ENCODE measurements at regions not wholly inside any gene's neighbourhood (a gene's known extent, or its start where the extent isn't known, plus 50 kb on each side); places are given as distances from the start of the nearest gene placed in this dataset.

DNA sequence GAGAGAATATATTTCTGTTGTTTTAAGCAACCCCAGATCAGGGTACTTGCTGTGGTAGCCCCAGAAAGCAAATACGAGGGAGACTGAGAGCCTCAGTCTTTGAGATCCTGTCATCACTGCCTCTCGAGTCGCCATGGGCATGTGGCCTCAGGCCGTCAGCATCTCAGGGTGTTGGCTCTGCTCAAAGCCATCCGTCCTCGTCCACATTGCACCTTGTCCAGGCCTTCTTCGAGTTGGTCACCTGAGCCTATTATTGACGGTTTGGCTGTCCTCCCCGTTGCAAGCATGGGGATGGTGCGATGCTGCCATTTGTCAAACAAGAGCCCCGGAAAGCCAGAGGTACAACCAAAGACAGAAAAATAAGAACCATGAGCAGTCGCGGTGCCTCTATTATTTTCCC is 136.9 kb downstream of the IRF8 start:
- TF ChIP-seq, protein P1, sequence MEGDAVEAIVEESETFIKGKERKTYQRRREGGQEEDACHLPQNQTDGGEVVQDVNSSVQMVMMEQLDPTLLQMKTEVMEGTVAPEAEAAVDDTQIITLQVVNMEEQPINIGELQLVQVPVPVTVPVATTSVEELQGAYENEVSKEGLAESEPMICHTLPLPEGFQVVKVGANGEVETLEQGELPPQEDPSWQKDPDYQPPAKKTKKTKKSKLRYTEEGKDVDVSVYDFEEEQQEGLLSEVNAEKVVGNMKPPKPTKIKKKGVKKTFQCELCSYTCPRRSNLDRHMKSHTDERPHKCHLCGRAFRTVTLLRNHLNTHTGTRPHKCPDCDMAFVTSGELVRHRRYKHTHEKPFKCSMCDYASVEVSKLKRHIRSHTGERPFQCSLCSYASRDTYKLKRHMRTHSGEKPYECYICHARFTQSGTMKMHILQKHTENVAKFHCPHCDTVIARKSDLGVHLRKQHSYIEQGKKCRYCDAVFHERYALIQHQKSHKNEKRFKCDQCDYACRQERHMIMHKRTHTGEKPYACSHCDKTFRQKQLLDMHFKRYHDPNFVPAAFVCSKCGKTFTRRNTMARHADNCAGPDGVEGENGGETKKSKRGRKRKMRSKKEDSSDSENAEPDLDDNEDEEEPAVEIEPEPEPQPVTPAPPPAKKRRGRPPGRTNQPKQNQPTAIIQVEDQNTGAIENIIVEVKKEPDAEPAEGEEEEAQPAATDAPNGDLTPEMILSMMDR (IDR thresholded peaks at IDR 0.05; ENCODE audit: partially characterized antibody, unreplicated experiment), result no peak
- Mint-ChIP-seq H3K27ac (ENCODE audit: unreplicated experiment) (no peak overlapping the region), H3K4me1 (ENCODE audit: low read depth, unreplicated experiment) (peaks cover 15% of the 10 kb centered on the region), H3K9me3 (ENCODE audit: unreplicated experiment) (peaks cover 4% of the 10 kb centered on the region), H3K4me3 (ENCODE audit: unreplicated experiment) (no peak overlapping the region), H3K27me3 (ENCODE audit: unreplicated experiment) (peaks cover 2% of the 10 kb centered on the region), H3K36me3 (ENCODE audit: unreplicated experiment) (peaks cover 4% of the 10 kb centered on the region)
- no peak for DNase-seq

DNA sequence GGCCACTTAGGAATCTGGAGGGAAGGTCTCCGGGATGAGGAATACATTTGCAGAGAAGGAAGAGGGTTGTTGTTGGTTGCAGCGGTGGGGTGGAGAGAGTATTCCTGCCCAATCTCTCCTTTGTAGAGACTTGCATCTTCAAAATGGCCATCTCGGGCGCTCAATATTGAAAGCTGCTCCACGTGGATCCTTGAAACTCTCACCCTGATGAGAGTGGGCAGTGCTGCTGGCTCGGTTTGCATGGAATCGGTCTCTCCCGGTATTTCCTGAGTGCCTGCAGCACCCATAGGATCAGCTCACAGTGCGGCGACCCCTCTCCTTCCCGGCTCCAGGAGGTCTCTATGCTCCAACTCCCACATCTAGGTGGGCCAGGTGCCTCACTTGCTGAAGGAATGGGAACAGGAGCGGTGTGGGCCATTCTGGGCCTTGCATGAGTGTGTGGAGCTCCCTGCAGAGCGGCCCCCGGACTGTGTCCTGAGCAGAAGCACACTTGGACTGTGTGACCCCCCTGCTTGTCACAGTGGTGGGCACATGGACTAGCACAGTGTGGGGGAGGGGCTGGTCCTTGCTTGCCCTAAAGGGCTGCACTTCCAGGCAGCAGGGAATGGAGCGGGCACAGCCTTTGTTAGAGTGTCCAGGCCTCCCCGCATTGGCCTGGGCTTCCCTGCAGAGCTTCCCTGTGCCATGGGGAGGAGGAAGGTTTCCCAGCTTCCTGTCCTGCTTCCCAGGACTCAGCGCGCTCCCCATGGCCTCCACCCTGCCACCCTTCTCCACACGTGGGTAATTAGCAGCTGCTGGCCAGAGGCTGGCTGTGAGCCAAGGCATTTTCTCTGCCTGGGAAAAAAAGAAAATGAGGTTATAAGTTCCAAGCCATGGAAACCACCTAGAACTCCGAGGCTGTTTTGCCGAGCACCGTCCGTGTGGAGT is 139.3 kb downstream of the IRF8 start:
- H3K27ac Mint-ChIP-seq (ENCODE audit: unreplicated experiment), result no peak overlapping the region
- peaks cover 4% of the 10 kb centered on the region for H3K9me3 Mint-ChIP-seq (ENCODE audit: unreplicated experiment)
- H3K27me3 Mint-ChIP-seq (ENCODE audit: unreplicated experiment), result peaks cover 2% of the 10 kb centered on the region
- H3K36me3 Mint-ChIP-seq (ENCODE audit: unreplicated experiment), result peaks cover 4% of the 10 kb centered on the region
- H3K4me1 Mint-ChIP-seq (ENCODE audit: low read depth, unreplicated experiment), result peaks cover 8% of the 10 kb centered on the region
- no peak for DNase-seq
- H3K4me3 Mint-ChIP-seq (ENCODE audit: unreplicated experiment), result no peak overlapping the region
- TF ChIP-seq, protein P1 (IDR thresholded peaks at IDR 0.05; ENCODE audit: partially characterized antibody, unreplicated experiment), result no peak

DNA sequence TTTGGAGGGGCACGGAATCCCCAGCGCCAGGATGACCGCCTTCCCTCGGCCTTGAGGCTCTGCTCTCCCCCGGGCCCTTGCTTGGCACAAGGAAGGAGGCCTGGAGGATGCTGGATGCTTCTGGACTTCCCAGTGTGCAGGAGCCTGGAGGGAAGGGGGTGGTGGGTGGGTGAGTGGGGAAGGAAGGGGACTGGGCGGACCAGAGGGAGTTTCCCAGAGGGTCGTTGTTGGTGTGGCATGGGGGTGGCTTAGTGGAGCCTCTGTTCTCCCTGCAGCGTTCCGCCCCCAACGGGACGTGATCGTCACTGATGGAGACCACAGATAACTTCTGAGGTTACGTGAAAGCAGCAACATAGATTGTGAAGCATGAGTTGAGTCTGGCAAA is 140.0 kb downstream of the IRF8 start:
- Mint-ChIP-seq H3K9me3 (ENCODE audit: unreplicated experiment) (peaks cover 4% of the 10 kb centered on the region), H3K36me3 (ENCODE audit: unreplicated experiment) (peaks cover 4% of the 10 kb centered on the region), H3K4me3 (ENCODE audit: unreplicated experiment) (no peak overlapping the region), H3K27me3 (ENCODE audit: unreplicated experiment) (peaks cover 2% of the 10 kb centered on the region), H3K4me1 (ENCODE audit: low read depth, unreplicated experiment) (peaks cover 2% of the 10 kb centered on the region), H3K27ac (ENCODE audit: unreplicated experiment) (no peak overlapping the region)
- no peak for DNase-seq
- TF ChIP-seq, protein P1 (IDR thresholded peaks at IDR 0.05; ENCODE audit: partially characterized antibody, unreplicated experiment), result no peak

DNA sequence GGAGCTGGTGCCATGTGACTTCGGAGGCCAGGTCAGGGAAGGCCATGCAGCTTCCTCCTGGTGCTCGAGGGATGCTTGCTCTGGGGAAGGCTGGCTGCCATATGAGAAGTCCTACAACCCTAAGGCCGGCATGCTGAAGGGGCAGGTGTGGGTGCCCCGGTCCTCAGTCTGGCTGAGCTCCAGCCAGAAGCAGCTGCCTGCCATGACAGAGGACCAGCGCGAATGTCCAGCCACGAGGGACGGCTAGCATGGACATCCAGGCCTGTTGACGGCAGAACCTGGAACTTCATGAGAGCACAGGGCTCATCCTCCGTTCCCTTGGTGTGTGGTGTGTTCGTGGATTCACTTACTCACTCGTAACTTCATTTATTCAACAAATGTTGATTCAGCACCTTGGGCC is 140.6 kb downstream of the IRF8 start:
- H3K4me3 Mint-ChIP-seq (ENCODE audit: unreplicated experiment), result no peak overlapping the region
- peaks cover 2% of the 10 kb centered on the region for H3K27me3 Mint-ChIP-seq (ENCODE audit: unreplicated experiment)
- H3K4me1 Mint-ChIP-seq (ENCODE audit: low read depth, unreplicated experiment), result peaks cover 2% of the 10 kb centered on the region
- H3K36me3 Mint-ChIP-seq (ENCODE audit: unreplicated experiment), result peaks cover 4% of the 10 kb centered on the region
- peaks cover 4% of the 10 kb centered on the region for H3K9me3 Mint-ChIP-seq (ENCODE audit: unreplicated experiment)
- TF ChIP-seq, protein P1 (IDR thresholded peaks at IDR 0.05; ENCODE audit: partially characterized antibody, unreplicated experiment), result no peak
- no peak for DNase-seq
- H3K27ac Mint-ChIP-seq (ENCODE audit: unreplicated experiment), result no peak overlapping the region

DNA sequence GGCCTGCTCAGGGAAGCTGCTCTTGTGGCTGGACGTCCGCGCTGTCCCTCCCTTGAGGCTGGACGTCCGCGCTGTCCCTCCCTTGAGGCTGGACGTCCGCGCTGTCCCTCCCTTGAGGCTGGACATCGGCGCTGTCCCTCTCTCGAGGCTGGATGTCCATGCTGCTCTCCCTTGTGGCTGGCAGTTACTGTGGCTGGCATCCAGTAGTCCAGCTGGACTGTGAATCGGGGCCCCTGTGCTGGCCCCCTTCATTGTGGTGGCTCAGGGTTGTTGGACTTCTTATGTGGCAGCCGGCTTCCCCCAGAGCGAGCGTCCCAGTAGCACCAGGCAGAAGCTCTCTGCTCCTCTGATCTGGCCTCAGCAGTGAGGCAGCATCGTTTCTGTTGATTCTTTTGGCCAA is 141.5 kb downstream of the IRF8 start:
- Mint-ChIP-seq H3K36me3 (ENCODE audit: unreplicated experiment) (no peaks in the 10 kb centered on the region), H3K9me3 (ENCODE audit: unreplicated experiment) (peaks cover 4% of the 10 kb centered on the region), H3K27me3 (ENCODE audit: unreplicated experiment) (no peaks in the 10 kb centered on the region), H3K27ac (ENCODE audit: unreplicated experiment) (no peak overlapping the region), H3K4me3 (ENCODE audit: unreplicated experiment) (no peak overlapping the region), H3K4me1 (ENCODE audit: low read depth, unreplicated experiment) (peaks cover 2% of the 10 kb centered on the region)
- TF ChIP-seq, protein P1 (IDR thresholded peaks at IDR 0.05; ENCODE audit: partially characterized antibody, unreplicated experiment), result no peak
- no peak for DNase-seq

Measured in glutamatergic neuron (in vitro differentiated cells).